ENCODE measurements at regions not wholly inside any gene's neighbourhood (a gene's known extent, or its start where the extent isn't known, plus 50 kb on each side); places are given as distances from the start of the nearest gene placed in this dataset.

DNA sequence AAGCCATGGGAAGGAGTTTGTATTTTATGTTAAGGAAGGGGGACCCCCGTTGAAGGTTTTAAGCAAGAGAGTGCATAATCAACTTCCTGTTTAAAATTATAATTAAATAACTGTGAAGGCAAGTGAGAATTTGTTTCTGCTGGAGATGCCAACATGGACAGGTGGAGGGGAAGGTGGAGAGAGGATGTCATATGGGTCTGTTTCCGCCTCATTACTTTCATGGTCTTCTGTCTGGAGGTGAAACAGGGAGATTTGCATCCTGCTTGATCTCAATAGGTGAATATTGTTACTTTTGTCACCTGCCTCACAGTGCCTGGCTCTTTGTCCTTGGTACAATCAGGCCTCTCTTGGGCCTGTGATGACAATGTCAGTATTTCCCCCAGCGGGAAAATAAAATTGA lies 300.6 kb upstream of the LMCD1 start:
- DNase-seq (ENCODE audit: low read depth): no peak

DNA sequence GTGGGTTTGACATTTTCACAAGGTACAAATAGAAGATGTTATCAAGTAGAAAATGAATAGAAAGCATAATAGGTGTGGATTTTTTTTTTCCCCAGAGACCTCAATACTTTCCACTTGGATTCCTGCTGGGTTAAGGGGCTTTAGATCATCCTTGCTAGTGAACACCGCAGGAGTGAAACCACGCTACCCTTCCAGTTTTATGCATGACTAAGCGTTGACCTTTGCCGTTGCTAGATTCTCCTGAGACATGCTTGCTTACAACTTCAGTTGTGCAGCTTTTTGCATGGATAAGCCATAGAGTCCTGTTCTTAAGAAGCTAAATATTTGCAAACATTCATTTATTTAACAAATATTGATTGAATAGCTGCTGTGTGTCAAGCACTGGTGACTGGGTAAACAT lies 299.7 kb upstream of the LMCD1 start:
- no peak for DNase-seq (ENCODE audit: low read depth)

DNA sequence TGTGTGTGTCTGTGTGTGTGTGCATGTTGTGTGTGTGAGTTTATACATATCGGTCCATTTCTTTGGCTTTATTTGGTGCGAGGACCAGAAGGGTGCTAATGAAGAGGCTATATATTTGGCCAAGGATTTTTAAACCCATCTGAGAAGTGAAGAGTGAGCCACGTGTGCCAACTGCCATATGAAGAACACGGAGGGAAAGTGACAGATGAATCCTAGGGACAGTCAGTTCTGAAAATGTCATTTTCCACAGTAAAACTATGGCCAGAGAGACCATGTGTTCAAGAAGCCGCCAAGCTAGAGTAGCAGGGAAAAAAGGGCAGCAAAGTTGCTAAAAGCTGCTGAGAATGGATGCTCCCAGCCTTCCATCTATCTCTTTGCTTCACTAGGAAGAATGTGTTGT lies 297.3 kb upstream of the LMCD1 start:
- no peak for DNase-seq (ENCODE audit: low read depth)

DNA sequence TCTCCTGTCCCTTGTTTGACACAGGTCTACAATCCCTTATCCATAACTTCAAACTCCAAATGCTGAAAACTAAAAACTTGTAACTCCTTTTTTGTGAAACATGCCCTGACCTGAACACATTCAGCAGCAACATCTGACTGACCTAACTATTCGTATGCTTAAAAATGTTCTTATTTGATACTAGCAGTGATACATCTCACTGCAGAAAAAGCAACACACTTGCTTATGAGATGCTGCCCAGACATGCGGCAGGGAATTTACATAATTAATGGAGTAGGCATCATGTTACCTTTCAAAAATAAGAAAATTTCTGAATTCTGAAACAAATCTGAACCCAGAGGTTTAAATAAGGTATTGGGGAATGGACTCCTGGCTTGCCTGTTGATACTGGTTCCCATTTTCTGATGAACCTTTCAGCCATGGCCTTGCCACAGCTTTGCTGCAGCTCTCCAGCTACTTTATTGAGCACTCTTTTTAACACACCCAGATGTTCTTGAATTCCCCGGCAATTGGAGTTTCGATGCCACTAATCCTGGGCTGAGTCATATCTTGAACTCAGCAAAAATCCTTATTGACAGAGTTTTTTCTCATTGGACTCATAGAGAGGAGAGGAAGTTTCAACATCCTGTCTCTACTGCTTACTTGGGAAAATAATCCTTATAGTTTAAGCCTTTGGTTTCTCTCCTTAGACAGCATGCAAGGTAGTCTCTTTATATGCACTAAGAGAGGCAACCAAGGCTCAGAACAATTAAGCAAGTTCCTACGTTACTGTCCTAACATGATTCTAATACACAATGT lies 296.6 kb upstream of the LMCD1 start:
- no peak for DNase-seq (ENCODE audit: low read depth)

DNA sequence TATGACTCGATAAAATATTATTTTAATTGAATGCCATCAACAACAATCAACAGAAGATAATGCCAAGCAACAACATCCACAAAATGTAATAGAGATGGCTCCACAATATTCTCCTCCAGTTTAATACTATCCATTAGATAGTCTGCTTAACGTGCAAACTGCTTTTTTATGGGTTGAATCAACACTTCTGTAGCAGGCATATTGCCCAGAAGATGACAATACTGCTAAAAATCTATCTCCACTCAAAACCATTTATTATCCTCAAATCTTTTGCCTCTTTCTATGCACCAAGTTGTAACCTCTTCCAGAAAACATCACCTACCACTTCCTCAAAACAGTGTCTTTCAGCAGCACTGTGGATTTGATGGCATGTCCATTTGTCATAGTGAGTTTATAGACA lies 295.7 kb upstream of the LMCD1 start:
- no peak for DNase-seq (ENCODE audit: low read depth)

DNA sequence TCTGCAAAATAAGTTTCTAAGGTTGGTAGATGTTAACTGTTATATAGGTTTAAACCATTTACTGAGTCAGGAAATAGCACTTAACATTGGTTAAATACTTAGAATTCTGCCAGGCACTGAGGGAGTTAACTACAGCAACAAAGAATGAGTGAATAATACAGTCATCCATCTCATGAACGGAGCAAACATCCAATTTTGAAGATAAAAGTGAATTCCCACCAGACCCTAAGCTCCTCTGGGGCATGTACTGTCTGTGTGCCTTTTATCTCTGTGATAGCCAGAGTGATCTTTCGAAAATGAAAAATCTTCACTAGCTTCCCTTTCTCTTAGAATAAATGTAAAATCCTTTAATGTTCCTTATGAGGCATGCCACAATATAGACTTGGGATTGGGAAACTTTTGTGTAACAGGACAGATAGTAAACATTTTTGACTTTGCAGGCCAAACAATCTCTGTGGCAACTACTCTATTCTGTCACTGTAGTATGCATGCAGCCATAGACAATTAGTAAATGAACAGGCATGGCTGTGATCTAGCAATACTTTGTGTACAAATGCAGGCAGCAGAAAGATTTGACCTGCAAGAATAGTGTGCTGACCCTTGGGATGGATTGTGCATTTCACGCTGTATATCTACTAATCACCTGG lies 294.5 kb upstream of the LMCD1 start:
- DNase-seq (ENCODE audit: low read depth): no peak

DNA sequence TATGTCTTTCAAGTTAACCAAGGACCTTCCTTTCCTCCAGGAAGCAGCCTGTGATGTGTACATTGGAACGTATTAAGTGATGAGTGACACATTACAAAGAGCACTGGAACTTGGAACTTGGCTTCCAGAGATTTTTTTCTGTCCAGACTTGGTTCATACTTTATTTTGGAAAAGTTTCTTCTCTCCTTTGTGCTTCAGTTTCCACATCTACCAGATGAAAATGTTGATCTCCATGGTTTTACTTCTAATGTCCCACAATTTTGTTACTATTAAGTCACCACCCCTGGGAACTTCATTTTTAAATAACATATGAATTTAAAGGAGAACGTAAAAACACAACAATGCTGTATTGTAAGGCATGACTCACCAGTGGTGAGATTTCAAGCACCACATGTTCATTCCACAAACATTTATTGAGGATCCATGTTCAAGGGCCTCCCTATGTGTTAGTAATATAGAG lies 290.7 kb upstream of the LMCD1 start:
- no peak for DNase-seq (ENCODE audit: low read depth)

DNA sequence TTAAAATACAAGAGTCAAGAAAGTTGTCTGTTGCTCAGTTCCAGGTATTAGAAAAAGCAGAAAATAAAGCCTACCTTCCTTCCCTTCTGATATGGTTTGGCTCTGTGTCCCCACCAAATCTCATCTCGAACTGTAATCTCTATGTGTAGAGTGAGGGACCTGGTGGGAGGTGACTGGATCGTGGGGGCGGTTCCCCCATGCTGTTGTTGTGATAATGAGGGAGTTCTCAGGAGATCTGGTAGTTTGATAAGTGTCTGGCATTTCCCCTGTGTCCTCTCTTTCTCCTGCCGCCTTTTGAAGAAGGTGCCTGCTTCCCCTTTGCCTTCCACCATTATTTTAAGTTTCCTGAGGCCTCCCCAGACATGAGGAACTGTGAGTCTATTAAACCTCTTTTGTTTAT lies 288.8 kb upstream of the LMCD1 start:
- DNase-seq (ENCODE audit: low read depth): no peak

DNA sequence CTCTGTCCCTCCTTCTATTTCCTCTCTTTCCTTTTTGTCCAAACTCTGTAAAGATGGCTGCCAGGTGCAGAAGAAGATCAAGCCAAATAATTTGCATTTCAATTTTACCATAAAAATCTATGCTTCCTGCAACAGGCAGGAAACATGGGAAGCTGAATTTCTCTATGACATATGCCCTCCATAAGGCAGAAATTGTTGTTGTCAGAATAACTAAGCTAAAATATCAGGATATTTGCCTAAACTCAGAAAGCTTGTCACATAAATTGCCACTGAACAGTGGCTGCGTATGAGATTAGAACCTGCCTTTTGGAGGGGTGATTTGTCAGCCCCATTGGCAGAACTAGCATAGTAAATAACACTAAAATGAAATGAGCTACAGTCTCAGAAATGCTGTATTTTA lies 288.3 kb upstream of the LMCD1 start:
- no peak for DNase-seq (ENCODE audit: low read depth)

DNA sequence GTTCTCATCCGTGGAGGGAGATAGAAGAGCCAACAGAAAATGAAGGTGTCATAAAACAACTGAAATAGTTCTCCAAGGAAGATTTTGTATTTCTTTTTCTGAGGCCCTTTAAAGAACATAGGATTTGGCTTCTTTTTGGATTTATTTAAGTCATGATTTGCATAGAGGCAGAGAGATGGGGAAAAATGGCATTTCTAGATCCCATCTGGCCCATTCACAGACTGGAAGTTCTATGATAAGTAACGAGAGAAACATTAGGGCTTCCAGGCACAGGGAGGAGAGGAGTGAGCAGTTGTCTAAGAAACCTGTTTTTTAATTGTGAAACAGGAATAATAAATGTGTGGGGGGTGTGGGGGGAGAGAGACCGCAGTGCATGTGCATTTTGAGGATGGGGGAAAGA lies 285.8 kb upstream of the LMCD1 start:
- no peak for DNase-seq (ENCODE audit: low read depth)

DNA sequence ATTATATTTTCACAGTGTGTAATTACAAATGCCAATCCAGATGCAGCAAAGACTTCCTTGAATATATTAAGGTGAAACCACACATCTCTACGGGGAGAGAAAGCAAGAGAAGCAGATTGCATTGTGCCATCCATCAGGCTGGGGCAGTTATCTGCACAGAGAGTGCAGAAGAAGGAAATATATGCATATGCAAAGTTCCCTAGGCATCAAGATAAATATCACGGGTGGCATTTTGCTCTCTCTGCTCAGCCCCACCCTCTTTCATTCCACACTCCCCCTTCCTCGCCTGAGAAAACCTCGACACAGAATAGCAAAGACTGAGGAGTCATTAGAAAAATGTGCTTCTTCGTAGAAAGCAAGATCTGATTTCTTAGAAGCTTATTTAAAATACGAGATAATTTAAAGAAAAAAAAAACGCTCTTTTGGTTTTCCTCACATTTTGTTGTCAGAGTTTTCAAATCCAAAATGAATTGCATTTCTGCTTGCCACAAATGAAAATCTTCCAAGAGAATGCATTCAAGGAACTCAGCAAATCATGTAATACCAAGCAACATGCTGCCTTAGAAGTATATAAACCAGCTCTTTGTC lies 283.2 kb upstream of the LMCD1 start:
- no peak for DNase-seq (ENCODE audit: low read depth)

DNA sequence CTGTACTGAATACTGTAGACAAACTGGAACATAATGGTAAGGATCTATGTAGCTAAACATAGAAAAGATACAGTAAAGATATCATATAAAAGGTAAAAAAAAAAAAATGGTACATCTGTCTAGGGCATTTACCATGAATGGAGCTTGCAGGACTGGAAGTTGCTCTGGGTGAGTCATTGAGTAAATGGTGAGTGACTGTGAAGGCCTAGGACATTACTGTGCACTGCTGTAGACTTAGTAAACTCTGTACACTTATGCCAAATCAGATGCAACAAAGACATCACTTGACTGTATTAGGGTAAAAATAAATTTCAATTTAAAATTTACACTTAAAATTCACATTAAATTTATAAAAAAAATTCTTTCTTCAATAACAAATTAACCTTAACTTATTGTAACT lies 281.3 kb upstream of the LMCD1 start:
- DNase-seq (ENCODE audit: low read depth): no peak

DNA sequence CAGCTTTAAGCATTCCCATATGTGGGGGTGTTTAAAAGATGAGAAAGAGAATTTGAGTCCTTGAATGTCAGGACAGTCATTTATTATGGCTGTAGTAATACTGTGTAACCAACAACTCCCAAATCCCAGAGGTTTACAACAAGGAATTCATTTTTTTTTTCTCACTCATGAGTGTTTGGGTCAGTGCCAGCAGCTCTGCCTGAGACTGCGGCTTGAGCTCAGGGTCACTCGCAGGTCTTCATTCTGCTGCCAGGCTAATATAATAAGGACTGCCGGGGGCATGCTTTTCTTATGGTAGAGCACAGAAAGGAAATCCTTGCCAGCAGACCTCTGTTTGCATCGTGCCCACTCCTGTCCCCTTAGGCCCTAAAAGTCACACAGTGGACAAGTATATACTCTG lies 277.9 kb upstream of the LMCD1 start:
- no peak for DNase-seq (ENCODE audit: low read depth)

DNA sequence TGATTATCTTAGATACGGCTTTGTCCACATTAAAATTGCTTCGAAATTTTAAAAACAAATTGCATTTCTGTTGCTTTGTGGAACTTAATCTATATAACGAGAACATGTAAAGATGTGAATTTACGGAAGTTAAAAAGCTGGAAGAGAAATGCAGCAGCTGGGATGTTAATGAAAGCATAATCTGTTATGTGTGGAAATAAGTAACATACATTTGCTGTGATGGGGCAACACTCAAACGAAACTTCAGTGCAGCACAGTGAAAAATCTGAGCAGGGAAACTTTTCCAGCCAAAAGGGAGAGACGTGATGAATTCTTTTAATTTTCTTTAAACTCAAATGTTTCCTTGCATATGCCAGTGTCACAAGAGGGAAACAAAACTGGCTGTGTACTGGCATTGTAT lies 276.7 kb upstream of the LMCD1 start:
- DNase-seq (ENCODE audit: low read depth): no peak

DNA sequence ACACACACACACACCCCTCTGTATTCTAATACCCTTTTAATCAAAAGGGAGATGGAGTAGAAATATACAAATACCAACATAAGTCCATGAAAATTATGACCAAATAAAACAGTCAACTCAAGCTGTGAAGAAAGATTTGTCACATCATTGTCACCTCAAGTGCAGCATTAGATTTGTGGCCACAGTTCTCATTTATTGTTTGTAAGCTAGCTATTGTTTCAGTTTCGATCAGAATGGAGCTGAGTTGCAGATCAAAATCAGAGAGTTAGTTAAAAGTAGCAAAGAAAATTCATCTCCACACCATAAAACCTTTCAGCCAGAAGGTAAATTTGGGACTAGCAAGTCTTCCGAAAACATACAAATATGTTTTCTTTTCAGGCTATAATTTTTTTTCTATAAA lies 267.7 kb upstream of the LMCD1 start:
- no peak for DNase-seq (ENCODE audit: low read depth)

DNA sequence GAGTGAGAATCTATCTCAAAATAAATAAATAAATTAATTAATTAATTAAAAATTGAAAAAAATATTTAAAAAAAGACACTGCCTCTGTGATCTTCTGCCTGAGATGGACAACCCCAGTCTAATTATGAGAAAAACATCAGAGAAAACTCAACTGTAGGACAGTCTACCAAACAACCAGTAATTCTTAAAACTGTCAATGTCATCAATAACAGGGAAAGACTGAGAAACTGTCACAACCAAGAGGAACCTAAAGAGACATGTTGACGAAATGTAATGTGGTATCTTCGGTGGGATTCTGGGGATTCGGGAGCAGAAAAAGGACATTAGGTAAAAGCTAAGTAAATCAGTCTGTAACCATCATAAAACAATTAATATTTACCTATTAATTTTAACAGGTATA lies 265.4 kb upstream of the LMCD1 start:
- no peak for DNase-seq (ENCODE audit: low read depth)

DNA sequence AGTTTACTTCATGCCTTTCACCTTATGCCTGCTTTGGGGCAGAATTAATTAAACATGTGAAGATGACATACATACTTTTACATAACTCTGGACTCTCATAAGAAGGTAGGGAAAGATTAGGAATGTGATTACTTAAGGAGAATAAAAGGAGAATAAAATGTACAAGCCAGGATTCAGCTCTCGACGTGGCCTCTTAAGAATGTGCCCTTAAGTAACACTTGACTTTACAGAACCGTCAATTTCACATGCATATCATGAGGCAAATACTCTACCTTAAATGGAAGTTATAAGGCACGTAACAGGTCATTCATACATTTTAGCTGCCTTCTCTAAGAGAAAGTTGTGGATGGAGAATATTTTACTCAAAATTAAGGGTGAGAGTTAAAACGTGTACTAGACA lies 263.7 kb upstream of the LMCD1 start:
- DNase-seq (ENCODE audit: low read depth): no peak

DNA sequence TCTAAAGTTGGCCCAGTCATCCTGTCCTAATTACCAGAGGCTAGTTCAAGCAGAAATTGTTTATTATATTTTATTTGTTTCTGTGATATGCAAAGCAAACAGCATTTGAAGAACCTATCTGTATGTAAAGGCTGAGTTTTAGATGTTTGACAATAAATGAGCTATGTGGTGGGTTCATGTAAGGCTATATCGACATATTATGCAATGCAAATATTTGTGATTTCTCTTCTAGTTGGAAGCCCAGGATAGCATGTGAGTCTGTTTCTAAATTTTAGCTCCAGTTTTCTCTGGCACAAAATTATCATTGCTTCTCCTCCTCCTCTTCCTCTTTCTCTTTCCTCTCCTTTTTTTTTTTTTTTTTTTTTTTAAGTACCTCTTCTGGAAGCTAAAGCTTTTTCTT lies 263.2 kb upstream of the LMCD1 start:
- DNase-seq (ENCODE audit: low read depth): no peak

DNA sequence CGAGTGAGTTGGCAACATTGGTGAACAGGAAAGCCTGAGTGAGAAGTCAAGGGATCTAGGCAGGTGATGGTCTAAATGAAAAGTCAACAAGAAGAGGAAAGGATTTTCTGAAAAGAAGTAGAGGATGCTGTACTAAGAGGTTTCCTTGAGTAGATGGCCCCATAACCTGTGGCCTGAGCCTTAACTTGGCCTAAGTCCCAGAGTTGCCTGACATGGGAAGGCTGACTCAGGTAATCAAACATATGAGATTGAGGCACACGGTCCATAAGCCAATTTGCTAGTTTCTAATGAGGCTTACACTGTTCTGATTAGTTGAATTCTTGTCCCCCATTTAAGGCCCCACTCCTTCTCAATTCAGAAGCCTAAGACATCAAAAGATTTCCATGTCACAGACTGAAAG lies 262.5 kb upstream of the LMCD1 start:
- no peak for DNase-seq (ENCODE audit: low read depth)

DNA sequence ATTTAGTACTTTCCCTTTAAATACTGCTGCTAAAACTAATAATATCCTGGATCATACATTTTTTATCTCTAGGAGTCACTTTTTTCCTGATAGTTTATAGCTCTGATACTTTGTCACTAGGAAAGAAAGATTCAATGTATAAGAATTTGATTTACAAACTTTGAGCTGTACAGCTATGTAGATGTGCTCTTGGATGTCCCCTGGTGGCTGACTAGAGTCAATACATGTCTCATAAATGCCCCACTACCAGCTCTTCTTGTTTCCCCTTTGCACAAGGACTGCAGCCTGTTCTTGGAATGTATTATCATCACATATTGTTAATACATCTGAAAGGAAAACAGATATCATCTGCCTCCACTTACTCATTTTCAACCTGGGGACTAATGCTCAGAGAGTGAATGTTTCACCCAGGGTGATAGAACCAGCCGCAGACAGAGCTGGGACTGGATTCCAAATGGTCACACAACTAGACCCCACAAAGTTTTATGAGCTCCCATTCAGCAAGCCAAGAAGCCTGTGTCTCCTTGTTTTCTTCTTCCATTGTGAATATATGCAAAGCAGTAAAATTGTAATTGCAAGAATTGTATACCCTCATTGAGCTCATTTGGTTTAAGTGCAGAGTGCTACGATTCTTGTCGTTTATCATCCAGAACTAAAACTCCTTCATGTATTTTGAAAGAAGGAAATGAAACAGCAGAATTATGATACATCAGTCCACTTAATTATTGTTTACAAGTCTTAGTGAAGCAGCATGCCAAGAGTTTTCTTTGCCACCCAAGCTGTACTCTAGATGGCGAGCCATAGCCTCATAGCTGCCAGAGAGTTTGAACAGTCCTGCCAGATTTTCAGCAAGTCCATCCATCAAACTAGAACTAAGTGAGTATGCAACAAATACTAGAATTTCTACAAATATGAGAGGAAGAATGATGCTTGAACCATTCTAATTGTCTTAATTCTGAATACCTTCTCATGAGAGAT lies 261.6 kb upstream of the LMCD1 start:
- peak; percentile 11 for DNase-seq (ENCODE audit: low read depth)

DNA sequence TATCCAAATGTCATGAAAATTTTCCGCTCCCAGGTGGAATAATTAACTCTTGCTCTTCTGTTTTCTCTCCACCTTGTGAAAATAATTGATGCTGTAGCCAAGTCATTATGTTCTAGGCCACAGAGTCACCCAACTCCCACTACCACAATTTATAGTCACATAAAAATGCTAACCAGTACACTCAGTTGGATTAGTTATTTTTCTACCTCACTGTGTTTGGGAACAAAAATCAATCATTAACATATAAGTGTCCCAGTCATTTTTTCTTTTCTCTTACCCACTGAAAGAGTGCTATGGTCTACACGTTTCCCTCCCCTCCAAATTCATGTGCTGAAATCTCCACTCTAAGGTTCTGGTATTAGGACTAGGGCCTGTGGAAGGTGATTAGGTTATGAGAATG lies 255.6 kb upstream of the LMCD1 start:
- DNase-seq (ENCODE audit: low read depth): no peak

DNA sequence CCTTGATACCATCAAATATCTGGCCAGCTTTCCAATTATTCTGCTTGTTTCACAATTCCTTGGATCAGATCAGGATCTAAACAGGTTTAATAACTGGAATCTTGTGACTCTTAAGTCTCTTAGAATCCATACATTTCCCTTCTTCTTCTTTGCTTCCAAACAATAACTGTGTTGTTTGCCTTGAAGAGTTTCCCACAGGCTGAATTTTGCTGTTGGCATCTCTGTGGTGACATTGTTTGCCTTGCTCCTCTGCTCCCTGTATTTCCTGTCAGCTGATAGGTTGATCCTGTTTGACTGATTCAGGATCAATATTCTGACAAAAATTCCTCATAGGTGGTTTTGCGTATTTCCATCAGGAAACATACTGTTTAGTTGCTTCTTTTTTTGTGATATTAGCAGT lies 248.4 kb upstream of the LMCD1 start:
- no peak for DNase-seq (ENCODE audit: low read depth)

All from stimulated activated CD8-positive, alpha-beta memory T cell treated with anti-CD3 and anti-CD28 coated beads, Interleukin-12 subunit alpha, Interleukin-12 subunit beta, amount 100 ng/mL, for 1 hour (primary cell).